HG03520 (cell line): ENCODE measurements at regions not wholly inside any gene's neighbourhood (a gene's known extent, or its start where the extent isn't known, plus 50 kb on each side); places are given as distances from the start of the nearest gene placed in this dataset.

ENCODE experiments used
- ATAC-seq: cut with Tn5 transposase; IDR thresholded peaks from one replicate; pipeline ENCODE4 v1.9.1; 2021; ENCODE audit warnings: mild to moderate bottlenecking, moderate library complexity; ENCODE audit not compliant: unreplicated experiment

- no peak for ATAC-seq
These were observed 135.7 kb upstream of the IL12A start for GRCh38 chr3:159852821-159853505.

DNA sequence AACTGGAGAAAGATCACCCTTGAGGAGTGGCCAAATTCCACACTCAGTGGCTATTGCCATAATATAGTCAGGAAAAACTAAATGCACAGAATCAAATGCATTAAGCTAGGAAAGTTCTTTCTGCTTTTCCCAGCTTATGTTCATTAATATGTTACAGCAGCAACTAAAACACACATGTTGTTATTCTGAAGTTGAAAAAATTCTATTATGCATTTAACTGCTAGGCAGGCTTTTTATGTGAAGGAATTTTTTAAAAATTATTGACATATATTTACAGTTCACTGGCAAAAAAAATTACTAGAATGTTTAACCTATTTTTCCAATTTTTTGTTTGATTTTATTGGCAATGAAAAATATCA lies 135.2 kb upstream of the IL12A start:
- ATAC-seq, result no peak

DNA sequence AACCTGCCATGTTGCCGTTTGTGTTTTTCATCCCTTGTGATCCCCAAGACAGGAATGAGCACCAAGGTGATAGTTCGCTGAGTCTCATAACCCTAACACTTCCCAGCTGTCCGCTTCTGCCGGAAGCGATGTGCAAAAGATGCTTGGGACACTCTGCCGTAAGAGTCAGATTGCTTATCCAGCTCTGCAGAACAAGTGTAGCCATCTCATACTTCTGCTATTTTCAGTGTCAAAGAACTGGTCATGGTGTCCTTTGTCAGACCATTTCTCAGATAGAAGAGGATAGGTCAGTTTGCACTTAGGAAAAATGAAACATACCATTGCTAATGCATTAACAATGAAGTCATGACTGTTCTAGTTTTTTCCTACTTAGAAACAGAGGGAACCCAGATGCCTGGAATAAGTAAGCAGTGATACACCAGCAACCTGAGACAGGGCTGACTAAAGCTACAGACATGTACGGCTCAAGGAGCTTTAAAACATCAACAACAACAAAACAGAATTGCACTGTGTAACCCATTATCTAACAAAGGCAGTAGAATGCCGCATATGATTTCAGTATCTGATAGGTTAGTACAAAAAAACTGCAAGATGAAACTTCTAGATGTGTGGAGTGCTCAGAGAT lies 134.0 kb upstream of the IL12A start:
- ATAC-seq, result no peak

DNA sequence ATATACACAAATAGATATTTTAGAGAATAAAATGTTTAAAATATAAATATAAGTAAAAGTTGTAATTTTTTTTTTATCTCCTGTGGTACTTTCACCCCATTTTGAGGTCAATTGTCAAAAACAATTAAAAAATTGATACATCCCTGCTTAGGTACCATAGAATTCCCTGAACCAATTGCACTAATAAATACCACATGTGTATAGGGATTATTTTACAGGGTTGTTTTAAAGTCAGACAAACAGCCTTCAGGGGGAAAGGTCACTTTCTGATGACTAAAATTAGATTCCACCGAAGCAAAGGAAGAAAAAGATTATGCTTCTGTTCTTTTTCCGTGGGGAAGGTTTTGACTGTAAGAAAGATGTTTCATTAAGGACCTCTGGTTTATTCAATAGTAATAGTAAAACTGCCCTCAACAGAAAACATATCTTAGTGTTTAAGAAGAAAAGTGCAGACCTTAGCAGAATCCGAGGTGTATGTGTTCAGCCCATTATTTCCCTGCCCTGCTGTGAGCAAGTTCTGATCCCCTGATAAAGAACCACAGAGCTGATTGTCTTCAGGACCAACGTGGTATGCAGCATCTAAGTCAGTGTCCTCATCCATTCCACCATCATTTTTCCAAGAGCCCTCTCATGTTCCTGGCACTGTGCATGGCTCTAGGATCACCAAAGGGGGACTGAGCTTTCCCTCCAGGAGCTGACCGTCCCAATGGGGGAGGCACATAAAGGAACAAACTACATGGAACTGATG lies 132.9 kb upstream of the IL12A start:
- ATAC-seq, result no peak

DNA sequence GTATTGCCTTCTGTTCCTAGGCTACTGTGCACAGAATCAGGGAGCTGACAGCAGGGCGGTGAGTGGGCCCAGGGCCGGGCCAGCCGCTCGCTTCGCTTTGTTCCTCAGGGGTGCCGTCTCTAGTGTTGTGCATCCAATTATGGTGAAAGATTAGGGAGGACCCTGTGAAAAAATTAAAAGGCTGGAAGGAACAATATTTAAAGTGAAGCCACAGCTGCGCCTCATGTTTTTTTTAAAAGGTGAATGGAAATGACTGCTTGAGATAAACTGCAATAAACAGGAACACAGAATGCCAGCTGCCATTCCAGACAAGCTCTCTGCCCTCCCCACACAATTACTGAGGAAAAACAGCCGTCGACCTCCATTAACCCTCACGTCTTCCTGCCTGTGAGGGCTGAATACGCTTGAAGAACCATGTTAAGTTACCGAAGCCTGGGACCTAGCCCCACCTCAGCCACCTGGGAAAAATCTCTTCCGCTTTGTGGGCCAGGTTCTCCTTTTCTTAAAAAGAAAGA lies 132.0 kb upstream of the IL12A start:
- ATAC-seq, result no peak

- no peak for ATAC-seq
These were observed 130.8 kb upstream of the IL12A start for GRCh38 chr3:159857840-159858239.

DNA sequence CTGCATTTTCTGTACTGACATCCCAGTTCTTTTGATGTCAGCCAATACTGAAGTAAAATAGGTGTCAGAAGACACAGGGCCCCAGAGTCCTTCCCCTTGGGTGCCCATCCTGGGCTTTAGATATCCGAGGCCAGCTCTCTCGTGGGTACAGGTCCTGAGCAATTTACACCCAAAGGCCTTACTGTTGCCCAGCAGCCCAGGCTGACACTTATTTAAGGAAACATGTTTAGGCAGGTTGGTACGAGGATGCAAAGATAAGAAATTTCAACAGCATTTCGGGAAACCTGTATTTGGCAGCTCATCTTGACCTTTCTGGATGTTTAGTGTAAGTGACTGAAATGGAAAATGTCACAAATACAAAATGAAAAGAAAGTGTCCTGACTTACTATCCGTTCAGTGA lies 130.0 kb upstream of the IL12A start:
- no peak for ATAC-seq

GRCh38 chr3:159859424-159859823 lies 129.2 kb upstream of the IL12A start:
- ATAC-seq, result no peak

DNA sequence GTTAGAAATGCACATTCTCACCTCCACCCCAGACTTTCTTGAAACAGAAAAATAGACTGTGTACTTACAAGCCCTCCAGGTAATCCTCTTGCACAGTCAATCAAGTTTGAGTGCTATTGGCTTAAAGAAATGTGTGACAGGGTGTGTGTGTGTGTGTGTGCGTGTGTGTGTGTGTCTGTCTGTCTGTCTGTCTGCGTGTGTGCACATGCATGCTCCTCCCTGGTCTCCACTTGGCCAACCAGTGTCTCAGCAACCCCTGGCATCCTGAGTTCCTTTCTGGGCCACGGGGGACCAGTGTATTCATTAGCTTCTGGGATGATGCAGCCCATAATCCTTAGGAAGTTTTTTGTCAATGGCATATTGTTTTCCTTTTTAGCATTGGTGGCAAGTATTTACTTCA lies 128.8 kb upstream of the IL12A start:
- ATAC-seq, result no peak

DNA sequence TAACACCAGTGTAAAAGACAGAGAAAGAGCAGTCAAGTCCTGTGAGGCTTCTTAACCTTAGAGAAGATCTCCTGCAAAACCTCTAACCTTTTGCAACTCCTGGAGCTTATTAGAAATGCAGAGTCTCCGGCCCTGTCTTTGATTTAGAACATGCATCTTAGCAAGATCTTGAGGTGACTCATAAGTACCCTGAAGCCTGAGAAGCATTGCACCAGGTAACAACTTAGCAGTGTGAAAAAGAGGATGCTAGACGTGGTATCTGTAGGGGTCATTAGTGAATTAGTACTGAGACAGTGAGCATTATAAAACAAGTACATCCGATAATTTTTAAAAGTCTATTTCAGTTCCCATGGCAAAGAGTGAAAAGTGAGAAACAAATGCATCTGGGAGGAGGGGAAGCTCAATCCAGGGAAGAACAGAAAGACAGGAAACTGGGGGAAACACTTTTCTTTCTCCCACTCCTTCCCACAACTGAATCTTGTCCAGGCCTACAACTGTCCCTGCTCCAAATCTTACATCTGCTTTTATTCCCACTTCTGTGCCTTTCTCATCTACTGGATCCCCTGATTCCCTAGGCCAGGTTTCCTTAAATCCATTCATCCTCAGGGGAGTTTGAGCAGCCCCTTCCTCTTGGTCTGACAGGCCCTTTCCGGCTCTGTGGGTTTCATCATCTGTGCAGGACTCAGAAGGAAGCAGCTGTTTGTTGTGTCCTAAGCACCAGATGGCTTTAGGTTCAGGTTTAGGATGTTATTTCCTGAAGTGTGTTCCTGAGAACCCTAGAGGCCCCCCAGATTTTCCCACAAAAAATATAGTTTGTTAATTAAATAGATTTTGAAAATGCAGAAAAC lies 128.1 kb upstream of the IL12A start:
- no peak for ATAC-seq

DNA sequence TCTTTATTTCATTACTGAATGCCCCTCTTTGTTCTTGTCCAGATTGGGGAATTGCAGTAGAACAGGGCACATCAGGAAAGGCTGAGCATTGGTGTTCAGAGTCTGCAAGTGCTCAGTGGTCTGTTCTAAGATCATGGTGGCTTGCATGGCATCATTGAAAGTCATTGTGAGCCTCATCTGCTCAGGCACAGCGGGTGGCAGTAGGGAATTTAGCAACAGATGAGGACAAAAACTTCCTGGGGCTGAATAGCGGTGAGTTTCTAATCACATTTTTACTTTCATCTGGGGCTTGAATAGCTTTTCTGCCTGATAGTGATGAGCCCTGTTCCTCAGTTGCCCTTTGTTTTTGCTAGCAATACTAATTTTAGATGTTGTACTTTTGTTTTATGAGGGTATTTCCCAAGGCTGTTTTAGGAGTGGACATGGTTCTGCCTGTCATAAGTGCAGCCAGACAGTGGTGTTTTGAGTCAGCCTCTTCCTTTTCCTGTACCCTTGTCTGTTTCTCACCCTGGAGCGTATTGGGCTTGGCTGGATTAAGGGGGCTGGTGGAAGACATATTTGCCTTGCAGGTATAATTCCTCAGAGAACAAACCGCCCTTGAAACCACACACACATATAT lies 127.2 kb upstream of the IL12A start:
- peak; percentile 76 for ATAC-seq

- no peak for ATAC-seq
These were observed 123.5 kb upstream of the IL12A start for GRCh38 chr3:159865041-159865579.

GRCh38 chr3:159866201-159866746 lies 122.4 kb upstream of the IL12A start:
- no peak for ATAC-seq

- ATAC-seq, result no peak
These were observed 121.3 kb upstream of the IL12A start for GRCh38 chr3:159867372-159867771.

GRCh38 chr3:159870723-159871122 lies 117.9 kb upstream of the IL12A start:
- no peak for ATAC-seq

DNA sequence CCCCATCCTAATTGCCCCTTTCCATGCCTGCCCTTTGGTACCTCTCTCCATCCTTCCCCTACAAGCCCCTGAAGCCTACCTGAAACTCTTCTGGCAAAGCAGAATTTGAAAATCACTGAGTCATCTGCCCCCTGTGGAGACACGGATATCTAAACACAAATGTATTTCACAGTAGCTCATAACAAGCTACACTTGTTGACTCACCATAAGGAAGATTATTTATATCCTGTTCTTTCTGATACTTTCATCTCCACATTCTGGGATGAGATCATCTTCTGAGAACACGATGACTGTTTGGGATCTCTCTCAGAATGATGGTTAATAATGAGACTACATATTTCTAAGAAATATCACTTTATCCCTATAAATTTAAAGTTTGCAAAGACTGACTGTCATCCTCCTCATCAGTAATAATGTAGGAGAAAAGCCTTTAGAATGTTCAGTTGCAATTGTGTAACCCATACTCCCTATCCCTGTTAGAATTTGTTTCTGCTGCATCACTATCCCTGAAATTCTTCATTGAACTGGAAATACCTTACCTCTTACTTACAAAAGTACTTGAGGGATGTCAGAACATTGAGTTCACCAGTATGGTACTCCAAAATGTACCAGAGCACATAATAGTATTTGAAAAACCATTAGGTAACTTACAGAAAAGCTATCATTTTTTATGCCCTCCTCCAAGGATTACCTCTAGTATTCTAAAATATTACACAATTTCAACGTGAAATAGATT lies 116.1 kb upstream of the IL12A start:
- ATAC-seq, result no peak

- ATAC-seq, result no peak
These were observed 113.5 kb upstream of the IL12A start for GRCh38 chr3:159875116-159875515.

DNA sequence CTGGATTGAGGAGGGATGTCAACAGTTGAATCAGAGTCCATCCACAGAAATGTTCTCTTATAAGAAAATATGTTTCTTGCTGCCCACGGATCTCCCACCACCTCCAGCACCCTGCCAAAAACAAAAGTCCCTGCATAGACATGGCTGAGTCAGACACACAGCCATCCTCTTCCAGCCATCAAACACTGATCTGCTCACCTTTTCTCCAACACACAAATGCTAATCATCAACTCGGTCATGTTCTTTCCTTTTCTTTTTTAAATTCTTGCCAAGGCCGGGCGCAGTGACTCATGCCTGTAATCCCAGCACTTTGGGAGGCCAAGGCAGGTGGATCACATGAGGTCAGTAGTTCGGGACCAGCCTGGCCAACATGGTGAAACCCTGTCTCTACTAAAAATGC lies 110.7 kb upstream of the IL12A start:
- no peak for ATAC-seq

GRCh38 chr3:159879146-159879545 lies 109.5 kb upstream of the IL12A start:
- no peak for ATAC-seq
